ENCODE measurements at regions not wholly inside any gene's neighbourhood (a gene's known extent, or its start where the extent isn't known, plus 50 kb on each side); places are given as distances from the start of the nearest gene placed in this dataset.

DNA sequence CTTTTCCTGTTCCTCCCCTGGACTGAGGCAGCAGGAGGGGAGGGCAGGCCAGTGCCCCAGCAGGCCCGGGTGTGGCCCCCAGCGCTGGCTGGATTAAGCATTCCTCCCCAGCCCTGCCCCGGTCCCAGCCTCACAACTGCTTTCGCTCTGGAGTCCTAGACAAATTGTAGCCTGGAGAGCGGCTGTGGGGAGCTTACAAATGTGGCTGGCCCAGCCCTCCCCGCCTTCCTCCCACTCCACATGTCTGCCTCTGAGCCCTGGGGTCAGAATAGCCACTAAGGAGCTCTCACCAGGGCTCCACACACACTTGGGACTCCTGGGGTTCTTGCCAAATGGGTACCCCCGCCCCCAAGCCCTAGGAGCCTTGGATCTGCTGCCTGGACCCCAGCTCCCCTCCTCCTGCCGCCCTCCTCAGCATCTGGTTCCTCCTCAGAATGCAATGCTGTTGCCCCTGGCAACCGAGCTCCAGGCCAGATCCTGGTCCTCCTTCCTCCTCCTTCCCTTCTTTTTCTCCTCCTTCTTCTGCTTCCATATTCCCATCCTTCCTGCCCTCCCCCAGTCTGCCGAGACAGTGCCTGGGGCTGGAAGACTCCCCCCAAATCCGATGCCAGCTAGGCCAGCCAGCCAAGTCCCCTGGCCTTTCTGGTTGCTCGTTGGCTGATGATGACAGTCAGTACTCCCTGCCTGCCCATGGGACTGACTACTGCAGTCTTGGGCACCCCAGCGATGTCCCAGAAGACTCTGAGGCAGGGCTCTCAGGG is 91.1 kb downstream of the LINGO1 start:
- DNase-seq (ENCODE audit: low read depth) = no peak

GRCh38 chr15:77540312-77541060 is 92.2 kb downstream of the LINGO1 start:
- DNase-seq (ENCODE audit: low read depth) = no peak

GRCh38 chr15:77538793-77539497 is 93.8 kb downstream of the LINGO1 start:
- DNase-seq (ENCODE audit: low read depth) = no peak

DNA sequence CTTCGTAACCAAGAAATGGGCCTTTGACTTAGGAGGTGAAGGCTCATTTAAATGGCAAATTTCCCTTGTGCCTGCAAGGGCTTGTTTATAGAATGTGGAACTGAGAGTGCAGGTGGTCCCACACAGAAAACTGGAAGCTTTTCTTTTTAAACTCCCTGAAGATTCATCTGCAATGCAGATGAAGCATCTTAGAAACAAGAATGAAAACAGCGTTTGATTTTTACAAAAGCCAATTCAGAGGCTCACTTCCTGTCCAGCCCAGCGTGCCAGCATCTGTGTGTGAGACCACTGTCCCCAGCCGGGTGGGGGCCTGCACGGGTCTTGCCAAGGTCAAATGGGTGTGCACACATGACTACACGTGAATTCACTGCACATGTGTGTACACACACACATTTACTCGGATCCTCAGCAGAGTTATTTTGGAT is 94.7 kb downstream of the LINGO1 start:
- no peak for DNase-seq (ENCODE audit: low read depth)

- no peak for DNase-seq (ENCODE audit: low read depth)
Observed at GRCh38 chr15:77537006-77537405, 95.7 kb downstream of the LINGO1 start.

GRCh38 chr15:77535845-77536244 is 96.9 kb downstream of the LINGO1 start:
- no peak for DNase-seq (ENCODE audit: low read depth)
